HUDEP-2 (cell line): ENCODE measurements at regions not wholly inside any gene's neighbourhood (a gene's known extent, or its start where the extent isn't known, plus 50 kb on each side); places are given as distances from the start of the nearest gene placed in this dataset.

Experiments
- DNase-seq, 76 experiments: peaks; one replicate each; lab custom pipeline; 2025; ENCODE audit not compliant: unreplicated experiment in 76 of 76; lab: John Stamatoyannopoulos, UW

DNA sequence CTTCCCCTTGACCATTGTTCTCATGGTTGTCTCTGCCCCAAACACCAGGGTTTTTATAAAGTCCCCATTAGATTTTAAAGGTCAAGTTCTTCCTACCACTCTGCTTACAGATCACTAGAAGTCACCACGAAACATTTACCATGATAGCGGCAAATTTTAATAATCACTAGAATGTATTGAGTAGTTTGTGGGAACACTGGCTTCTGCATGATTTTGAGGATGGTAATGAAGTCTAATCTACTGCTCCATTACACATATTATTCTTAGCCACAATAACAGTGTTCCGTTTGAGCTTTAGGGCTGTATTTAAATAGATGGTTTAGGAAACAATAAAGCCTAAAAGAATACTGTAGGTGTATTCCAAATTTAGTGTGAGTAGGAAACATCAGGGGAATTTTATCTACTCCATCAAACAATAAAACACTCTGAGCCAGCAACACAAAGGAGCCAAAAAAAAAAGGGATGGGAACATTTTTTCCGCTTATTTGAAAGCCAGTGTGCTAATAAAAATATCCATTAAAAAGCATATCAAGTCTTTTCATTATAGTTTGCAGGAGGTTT lies 49.7 kb downstream of the KLF12 start:
- DNase-seq: no peak

DNA sequence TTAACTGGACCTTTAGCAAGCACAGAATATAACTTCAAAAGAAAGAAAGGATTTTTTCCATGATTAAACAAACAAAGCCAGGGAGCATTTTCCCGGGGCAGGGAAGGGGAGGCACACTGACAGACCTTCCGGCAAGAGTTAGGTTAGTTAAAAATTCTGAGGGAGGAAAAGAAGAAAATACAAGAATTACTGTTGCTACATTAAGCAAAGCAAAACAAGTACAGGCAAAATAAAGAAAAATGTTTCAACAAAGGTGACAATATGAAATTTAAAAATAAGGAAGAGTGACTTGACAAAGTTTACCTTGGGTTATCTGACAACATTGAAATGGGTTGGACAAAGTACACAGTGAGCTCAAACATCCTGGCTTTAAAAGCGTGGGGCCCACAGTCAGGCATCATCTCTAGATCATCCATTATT lies 51.5 kb downstream of the KLF12 start:
- DNase-seq: no peak

DNA sequence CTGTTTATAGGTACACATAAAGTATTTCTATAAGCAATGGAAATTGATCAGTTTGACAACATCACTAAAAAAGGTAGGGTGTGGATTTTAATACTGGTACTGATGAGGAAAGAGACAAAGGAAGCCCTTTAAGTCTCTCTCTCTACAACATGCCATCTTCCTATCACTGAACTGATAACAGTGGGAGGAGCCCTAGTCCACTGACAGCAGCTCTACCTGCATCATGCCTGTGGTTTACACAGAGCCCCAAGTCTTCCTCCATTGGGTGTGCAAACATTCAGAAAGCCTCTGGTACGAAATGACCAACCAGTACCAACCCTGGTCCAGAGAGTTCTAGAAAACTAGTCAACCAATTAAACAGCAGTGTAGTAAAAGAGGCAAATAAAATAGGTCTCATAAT lies 53.4 kb downstream of the KLF12 start:
- DNase-seq: no peak

DNA sequence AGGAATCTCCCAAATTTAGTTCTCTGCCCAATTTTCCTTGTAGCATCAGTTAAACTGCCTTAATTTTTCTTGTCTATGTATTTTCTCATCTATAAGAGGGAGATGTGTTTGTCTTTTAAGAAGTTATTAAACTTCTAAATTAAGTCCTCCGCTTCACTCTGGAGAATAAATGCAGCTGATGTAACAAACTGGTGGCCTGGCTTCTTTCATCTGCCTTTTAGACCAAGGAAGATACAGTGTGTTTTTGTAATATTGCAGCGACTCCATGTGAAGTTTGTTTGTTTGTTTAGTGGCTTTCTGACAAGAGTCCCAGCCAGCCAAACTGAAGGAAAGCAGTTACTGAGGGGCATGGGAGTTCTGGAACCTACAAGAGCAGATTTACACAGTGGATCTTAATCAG lies 56.4 kb downstream of the KLF12 start:
- no peak for DNase-seq

DNA sequence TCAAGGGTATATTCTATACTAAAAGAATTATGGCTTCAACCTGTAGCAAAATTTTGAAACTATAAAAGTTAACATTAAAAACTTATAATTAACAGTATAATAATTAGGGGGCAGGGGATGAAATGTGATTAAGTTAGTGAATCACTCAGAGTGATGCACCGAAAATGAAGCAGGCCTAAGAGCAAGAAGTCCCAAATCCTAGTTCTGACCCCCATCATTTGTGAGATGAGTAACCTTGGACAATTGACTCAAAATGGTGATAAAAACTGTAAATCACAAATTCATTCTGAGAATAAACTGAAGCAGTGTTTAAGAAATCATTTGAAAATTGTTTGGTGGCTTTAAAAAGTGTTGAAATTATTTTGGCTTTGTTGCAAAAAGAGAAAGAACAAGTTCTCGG lies 56.8 kb downstream of the KLF12 start:
- no peak for DNase-seq

DNA sequence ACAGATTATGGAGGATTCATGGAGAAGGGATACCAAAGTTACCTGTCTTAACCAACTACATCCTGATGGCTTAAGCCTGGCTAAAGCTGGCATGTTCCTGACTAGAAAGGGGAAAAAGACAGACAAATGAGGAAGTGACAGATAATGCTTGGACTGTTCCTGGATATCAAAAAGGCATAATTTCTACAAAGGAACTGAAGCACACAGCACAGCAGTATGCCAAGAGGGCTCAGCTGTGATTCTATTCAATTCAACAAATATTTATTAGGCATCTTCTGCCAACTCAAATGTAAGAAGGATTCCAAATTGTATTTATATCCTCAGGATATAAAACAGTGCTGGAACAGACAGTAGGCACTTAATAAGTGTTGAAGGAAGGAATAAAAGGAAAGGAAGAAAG lies 59.5 kb downstream of the KLF12 start:
- no peak for DNase-seq

DNA sequence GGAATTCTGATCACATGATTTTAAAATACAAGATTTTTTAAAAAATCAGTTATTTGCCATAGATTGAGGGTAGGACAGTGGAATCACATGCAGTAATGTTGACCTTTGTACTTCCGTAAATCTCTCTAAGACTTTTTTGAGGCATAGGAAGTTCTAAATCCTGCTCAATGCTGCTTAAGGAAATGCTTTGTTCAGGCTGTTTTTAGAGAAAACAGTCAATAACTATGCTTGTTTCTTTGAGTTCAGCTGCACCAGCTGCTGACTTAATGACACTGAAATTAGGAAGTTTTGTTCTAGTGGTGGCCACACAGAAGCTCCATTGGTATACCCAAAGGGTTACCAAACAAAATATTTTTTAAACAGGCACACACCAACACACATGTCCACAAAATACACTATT lies 60.9 kb downstream of the KLF12 start:
- DNase-seq: no peak

DNA sequence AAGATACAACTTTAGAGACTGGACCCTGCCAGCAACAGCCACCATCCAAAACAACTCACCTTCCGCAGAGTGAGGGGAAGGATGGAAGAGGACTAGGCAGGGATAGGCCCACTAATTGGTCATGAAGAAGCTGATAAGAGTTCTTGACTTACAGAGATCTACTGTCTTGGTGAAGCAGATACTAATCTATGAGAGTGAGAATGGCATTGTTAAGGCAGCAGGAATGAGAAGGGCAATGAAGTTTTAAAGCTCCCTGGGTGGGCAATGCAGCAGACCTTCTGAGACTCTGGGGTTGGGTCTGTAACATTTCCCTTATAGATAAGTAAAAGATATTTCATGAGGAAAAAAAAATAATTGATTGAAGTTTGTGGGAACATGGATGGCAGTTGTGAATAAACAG lies 63.7 kb downstream of the KLF12 start:
- no peak for DNase-seq

DNA sequence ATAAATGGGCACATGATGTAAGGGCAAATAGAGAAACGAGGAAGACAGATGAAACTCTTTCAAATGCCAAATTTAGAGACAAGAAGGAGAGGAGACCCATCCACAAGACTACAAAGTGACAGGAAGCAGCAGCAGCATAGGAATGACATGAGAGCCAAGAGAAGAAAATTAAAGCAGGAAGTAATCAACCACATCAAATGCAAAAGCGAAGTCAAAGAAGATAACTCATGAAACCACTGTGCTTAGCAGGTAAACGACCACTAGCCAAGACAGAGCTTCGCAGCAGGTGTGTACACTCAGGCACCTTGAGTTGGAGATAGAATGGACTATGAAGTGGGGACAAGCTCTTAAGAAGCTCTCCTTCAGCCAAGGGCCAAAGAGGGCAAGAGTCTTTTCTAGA lies 64.1 kb downstream of the KLF12 start:
- no peak for DNase-seq

DNA sequence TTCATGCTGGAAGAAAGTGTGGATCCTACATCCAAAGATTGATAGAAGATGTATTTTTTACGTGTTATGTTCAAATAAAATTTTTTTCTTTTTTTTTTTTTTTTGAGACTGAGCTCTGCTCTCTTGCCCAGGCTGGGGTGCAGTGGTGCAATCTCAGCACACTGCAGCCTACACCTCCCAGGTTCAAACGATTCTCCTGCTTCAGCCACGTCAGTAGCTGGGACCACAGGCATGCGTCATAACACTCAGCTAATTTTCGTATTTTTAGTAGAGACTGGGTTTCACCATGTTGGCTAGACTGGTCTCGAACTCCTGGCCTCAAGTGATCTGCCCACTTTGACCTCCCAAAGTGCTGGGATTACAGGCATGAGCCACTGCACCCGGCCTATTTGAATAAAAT lies 65.7 kb downstream of the KLF12 start:
- no peak for DNase-seq

DNA sequence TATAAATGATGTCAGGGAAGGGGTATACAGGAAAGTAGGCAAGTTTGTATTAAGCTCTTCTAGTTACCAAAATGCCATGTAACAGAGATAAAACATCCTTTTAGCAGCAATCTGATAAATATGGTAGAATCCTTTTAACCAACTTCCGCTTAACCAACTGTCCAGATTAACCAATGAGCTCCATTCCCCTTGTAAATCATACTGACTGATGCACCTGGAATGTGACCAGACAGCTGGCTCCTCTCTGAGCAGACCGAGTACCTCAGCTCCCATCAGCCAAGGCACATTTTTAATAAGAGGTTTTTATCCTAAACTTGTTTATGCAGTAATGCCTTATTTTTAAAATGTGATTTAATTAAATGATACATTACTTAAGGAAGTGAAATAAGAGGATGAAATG lies 66.4 kb downstream of the KLF12 start:
- DNase-seq: no peak

DNA sequence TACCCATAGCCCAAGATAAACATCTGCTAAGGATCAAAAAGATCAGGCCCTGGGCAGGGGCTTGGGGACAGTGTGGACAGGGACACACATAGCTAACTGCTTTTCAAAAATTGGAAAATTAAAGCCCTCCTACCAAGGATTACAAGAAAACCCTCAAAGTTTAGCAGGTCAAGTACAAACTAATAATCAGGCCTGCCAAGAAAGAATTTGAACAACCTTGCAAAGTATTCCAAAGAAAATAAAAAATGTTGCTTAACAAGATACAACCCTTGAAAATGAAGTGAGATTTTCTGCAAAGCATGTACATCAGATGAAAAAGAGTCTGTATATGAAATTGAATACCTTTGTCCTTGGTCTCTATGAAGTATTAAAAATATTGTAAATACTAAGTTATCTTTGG lies 67.3 kb downstream of the KLF12 start:
- no peak for DNase-seq

DNA sequence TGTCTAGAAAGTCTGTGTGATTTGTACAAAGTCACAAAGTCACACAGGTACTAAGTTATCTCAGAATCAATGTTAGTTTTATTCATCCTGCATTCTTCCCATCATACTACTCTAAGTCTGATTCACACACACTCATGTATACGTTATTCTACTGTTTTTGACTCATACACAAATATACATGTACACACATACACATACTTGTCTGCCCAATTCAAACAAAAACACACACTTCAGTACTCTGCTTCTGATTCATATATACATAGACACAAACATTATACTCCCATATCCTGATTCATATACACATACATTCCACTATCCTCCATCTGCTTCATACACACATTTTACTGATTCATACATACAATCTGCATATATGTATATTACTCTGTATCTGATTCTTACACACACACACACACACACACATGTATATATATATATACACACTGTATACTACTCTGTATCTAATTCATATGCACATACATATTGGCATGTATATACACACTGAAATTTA lies 69.3 kb downstream of the KLF12 start:
- DNase-seq: no peak

DNA sequence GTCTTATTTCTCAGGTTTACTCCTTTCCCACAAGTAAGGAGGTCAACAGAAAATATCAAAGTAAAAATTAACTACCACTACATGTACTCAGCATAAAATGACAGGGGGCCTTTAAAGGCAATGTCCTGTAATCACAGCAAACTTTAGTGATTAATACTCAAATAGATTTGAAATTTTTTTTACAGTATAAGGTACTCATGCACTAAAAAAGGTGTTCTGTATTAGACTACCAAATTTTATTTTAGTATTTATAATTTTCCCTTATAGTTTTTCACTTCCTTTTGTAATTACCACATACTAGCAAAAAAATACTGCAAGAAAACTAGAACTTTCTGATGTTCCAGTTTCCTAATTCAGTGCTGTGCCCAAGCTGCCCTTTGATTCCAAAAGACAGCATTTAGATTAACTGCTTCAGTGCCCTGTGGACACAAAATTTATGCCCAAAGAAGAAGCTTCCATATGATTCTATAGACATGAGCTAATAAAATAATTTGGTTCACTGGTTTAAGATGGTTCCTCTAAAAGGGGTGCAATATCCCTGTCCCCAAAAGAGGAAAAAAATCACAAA lies 70.6 kb downstream of the KLF12 start:
- no peak for DNase-seq

DNA sequence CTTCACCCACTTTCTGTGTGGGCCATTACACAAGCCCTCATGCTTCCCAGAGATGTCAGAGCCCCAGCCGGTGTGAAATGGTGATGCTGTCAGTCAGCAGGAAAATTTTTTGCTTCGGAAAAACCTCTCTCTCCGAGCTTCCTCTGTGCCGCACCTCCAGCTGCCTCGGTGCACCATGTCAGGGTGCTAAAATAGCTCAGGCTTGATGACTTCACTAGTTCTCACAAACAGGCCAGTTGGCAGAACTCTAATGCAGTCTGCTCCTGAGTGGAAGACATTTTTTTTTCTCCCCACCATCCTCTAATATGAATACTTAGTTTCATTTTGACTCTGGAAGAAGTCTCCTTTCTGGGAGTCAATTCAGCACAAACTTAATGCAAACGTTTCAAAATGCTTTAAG lies 71.3 kb downstream of the KLF12 start:
- no peak for DNase-seq

DNA sequence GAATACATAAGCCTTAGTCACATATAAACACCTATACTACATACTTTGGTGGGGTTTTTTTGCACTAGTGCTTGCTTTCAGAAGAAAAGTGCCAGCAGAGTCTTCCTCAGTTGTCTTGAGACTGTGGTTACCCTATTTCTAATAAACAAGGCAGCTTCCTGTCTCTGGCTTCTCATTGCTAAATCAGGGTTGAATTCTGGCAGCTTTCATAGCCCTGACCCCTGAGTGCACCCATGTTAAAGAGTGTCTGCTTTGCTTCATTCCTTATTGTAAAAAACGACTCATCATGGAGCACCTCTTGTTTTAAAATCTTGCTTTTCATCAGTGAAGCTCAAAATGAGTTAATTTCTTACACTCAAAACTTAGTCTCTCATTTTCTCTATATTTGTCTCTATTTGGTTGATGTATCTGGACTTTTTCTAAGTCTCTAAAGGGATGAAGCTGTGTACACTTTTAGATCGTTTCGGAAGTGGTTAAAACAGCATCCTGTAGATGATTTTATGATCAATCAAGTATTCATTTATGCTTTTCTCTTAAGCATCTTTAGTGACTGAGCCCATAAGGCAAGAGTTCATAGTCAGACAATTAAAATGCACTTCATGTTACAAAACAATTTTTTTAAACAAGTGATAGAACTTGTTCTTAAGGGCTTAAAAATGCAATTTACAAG lies 72.1 kb downstream of the KLF12 start:
- DNase-seq: no peak

DNA sequence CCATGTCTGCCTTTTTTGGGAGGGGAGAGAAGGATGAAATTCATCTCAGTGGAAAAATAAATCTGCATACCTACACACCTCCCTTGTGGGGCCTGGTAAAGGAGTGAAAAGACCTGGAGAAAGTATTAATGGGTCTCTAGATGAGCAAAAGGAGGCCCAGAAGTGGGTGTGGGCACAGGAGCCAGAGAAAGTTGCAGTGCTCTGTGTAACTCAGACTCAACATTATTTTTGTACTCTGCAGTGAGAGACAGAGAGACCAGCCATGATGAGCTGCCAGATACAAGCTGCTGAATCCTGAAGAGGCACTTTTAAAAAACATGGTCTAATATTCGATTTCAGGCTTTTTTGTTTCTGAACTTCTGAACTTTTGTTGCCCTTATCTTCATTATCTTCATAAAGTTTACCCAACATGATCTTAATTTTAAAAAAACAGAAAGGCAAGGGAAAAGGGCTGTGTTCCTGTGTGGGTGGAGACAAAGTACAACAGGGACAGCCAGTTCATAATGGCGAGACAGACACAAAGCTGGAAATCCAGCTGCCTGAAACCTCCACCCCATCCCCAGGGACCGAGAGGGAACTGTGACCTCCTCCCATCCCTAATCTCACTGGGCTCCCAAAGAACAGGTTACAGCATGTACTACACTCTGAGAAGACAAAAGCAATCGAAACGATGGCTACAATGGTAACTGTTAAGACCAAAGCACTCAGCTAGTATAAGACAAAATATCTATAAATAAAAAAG lies 77.2 kb downstream of the KLF12 start:
- no peak for DNase-seq

DNA sequence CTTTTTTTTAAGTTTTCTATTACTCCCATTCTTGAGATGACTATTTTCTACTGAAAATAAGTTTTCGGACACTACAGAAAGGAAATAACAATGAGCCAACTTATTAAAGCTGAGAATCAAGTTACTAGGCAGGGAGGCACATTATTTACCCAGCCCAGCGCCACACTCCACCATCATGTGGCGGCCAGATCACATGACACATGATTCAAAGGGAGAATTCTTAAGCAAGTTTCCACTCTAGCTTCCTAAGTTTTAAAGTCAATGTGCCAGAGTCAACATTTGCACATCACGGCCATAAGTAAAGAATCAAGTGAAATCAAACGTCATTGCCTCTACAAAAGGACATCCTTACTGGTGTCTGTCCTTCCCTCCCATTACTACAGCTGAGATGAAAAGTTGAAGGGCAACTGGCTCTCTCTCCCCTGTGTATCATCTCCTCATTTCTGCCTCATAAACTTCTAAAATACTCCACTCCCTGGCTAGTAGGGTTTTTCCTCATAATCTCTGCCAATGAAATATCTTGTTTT lies 81.7 kb downstream of the KLF12 start:
- DNase-seq: no peak

DNA sequence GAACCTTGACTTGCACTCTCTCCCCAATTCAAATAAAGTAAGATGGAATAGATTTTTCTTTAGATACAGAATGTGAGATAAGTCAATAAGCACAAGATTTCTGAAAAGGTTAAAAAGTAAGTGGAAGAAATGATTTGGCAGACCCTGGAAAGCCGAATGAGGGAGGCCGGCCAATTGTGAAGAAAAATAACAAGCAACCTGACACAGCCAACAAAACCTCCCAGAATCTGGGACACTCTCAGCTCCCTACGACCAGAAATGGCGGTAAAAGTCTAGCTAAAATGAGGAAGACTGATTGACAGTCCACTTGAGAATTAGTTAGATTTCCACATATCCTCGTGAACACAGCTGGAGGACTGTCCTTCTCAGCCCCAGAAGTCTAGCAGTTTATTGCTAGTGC lies 85.4 kb downstream of the KLF12 start:
- no peak for DNase-seq

DNA sequence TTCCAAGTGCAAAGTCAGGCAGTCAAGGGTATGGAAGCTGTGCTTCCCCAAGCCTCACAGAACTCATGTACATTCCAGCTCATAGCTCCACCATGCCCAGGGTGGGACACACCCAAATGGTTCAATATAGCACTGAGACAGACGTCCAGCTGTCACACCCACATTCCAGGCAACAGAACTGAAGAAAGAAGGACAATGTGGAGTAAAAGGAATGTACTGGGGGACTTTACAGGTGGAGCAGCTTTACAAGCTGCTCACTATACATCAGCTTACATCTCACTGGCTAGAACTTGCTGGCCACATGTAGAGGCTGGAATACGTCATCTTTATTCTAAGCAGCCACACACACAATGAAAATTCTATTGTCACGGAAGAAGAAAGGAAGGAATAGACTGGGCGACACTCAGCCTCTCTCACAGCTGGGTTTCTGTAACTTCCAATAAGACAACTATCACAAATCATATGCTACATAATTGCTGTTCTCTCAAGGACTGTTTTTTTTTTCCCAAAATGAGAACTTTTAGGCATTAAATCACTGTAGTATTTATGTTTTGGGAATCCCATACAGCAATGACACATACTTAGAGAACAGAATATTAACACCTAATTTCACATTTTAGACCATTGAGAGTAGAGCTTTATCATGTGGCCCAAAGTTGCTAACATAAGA lies 86.1 kb downstream of the KLF12 start:
- no peak for DNase-seq

DNA sequence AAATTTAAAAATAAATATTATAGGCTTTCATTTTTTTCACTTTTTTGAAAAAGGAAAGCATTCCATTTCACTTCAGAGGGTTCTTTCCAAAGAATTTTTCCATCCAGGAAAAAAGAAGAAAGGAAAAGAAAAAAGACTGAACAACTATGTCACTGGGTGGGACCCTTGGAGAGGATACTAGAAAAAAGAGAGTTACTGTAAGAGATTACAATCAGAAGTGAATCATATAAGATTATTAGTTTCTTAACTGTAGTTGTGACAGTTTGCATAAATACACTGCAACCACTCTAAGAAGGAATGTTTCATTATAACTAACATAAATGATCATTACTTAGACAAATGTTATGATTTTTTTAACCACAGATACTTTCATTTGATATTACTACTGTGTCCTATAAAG lies 87.8 kb downstream of the KLF12 start:
- DNase-seq: no peak
